Endothelial cell of umbilical vein (primary cell): ENCODE measurements at regions not wholly inside any gene's neighbourhood (a gene's known extent, or its start where the extent isn't known, plus 50 kb on each side); places are given as distances from the start of the nearest gene placed in this dataset.

Experiments used
- BruUV-seq: library from RNA; stranded (reverse); fragments of 400-500 nt; replicated peaks from 2 replicates; lab custom pipeline; 2021; lab: Mats Ljungman, UMichigan
- CTCF ChIA-PET: fragments of 300-600, 350-600 bp; sonication (Branson Sonifier 250); formaldehyde crosslinking; loops from one replicate; lab custom pipeline; 2021; ENCODE audit warnings: antibody characterized with exemption, inconsistent platforms; lab: Charles Lee
- POLR2A ChIA-PET: fragments of 300-600, 350-600 bp; sonication (Branson Sonifier 250); formaldehyde crosslinking; loops from one replicate; lab custom pipeline; 2021; ENCODE audit warnings: antibody characterized with exemption, inconsistent platforms; lab: Charles Lee
- DNase-seq: peaks from one replicate; pipeline ENCODE4 v3.0.0-alpha.2; 2011; ENCODE audit warnings: low read depth, low spot score
- FAIRE-seq: peaks from 2 replicates; lab custom pipeline; 2011; peaks lifted over from hg19 to GRCh38; lab: Jason Lieb, UNC
- H2AFZ ChIP-seq: 2 replicates; pipeline ENCODE4 v1.6.0; 2012; ENCODE audit warnings: low read depth, low read length, control low read depth, inconsistent platforms
- H3K27ac ChIP-seq: 2 replicates; pipeline ENCODE4 v1.5.1; 2011; ENCODE audit warnings: low read depth, mild to moderate bottlenecking, control low read depth, low read length, moderate library complexity; ENCODE audit not compliant: insufficient read depth
- H3K27me3 ChIP-seq, 2 experiments: 2 replicates each; pipeline versions ENCODE4 v1.6.0 to v1.6.1; 2011; ENCODE audit warnings: low read length in 2 of 2, mixed read lengths in 1 of 2; ENCODE audit not compliant: control insufficient read depth in 2 of 2, insufficient read depth in 2 of 2
- H3K36me3 ChIP-seq, 2 experiments: 2 replicates in 1 of 2; 3 replicates in 1 of 2; pipeline ENCODE4 v1.5.1; 2011; ENCODE audit warnings: low read length in 2 of 2, mild to moderate bottlenecking in 1 of 2, moderate library complexity in 1 of 2; ENCODE audit not compliant: control insufficient read depth in 2 of 2, insufficient read depth in 2 of 2; ENCODE audit errors: extremely low read depth in 1 of 2
- H3K4me1 ChIP-seq: 3 replicates; pipeline ENCODE4 v1.5.1; 2011; ENCODE audit warnings: mild to moderate bottlenecking, low read length; ENCODE audit not compliant: control insufficient read depth, insufficient read depth; ENCODE audit errors: extremely low read depth
- H3K4me2 ChIP-seq: 2 replicates; pipeline ENCODE4 v1.6.1; 2011; ENCODE audit warnings: low read length, control low read depth, mixed read lengths; ENCODE audit not compliant: insufficient read depth
- H3K4me3 ChIP-seq, 3 experiments: fragments of 200-600 bp in 1 of 3; sonication (generic), shearing (Covaris generic) in 1 of 3; replicated peaks in 1 of 3; 2 replicates each; pipeline ENCODE4 v1.5.1; 2011 to 2016; ENCODE audit warnings: control low read depth in 3 of 3, low read length in 3 of 3, mild to moderate bottlenecking in 2 of 3, inconsistent platforms in 1 of 3, low read depth in 1 of 3, moderate library complexity in 1 of 3; ENCODE audit not compliant: insufficient read depth in 1 of 3
- H3K79me2 ChIP-seq: 2 replicates; pipeline ENCODE4 v1.6.0; 2012; ENCODE audit warnings: low read length, inconsistent platforms; ENCODE audit not compliant: control insufficient read depth, insufficient read depth
- H3K9ac ChIP-seq: replicated peaks from 2 replicates; pipeline ENCODE3; 2011; ENCODE audit warnings: low read length, control low read depth; ENCODE audit not compliant: insufficient read depth; ENCODE audit errors: extremely low read depth
- H3K9me1 ChIP-seq: replicated peaks from 3 replicates; pipeline ENCODE4 v1.6.0; 2011; ENCODE audit warnings: mild to moderate bottlenecking, low read length; ENCODE audit not compliant: control insufficient read depth, insufficient read depth; ENCODE audit errors: extremely low read depth
- H3K9me3 ChIP-seq: replicated peaks from 2 replicates; pipeline ENCODE4 v1.5.1; 2012; ENCODE audit warnings: low read length, inconsistent platforms; ENCODE audit not compliant: control insufficient read depth, insufficient read depth
- H4K20me1 ChIP-seq: replicated peaks from 2 replicates; pipeline ENCODE3; 2011; ENCODE audit warnings: mild to moderate bottlenecking, low read length; ENCODE audit not compliant: control insufficient read depth, insufficient read depth; ENCODE audit errors: extremely low read depth
- CTCF ChIP-seq, 2 donors: IDR thresholded peaks; 1 replicate in 1 of 2; 2 replicates in 1 of 2; pipeline ENCODE4 v1.5.1; 2011; ENCODE audit warnings: low read length in 2 of 2, mild to moderate bottlenecking in 2 of 2, moderate library complexity in 2 of 2, control low read depth in 1 of 2, inconsistent platforms in 1 of 2, low read depth in 1 of 2; ENCODE audit not compliant: insufficient read depth in 1 of 2; ENCODE audit errors: extremely low read depth in 1 of 2
- EZH2 ChIP-seq: IDR thresholded peaks from 2 replicates; pipeline ENCODE4 v1.6.1; 2012; ENCODE audit warnings: borderline replicate concordance, low read depth, mild to moderate bottlenecking, moderate library complexity, low read length, inconsistent platforms; ENCODE audit not compliant: severe bottlenecking
- FOS ChIP-seq: IDR thresholded peaks from 2 replicates; pipeline ENCODE4 v1.6.1; 2011; ENCODE audit warnings: mild to moderate bottlenecking, low read length, moderate library complexity, borderline replicate concordance; ENCODE audit not compliant: insufficient read depth
- GATA2 ChIP-seq: IDR thresholded peaks from 2 replicates; pipeline ENCODE4 v1.7.0; 2011; ENCODE audit warnings: low read depth, mild to moderate bottlenecking, moderate library complexity, mixed read lengths, low read length; ENCODE audit not compliant: insufficient read length, insufficient read depth
- JUN ChIP-seq: IDR thresholded peaks from 2 replicates; pipeline ENCODE4 v1.6.1; 2011; ENCODE audit warnings: borderline replicate concordance, low read depth; ENCODE audit not compliant: insufficient read length, insufficient read depth
- MAX ChIP-seq: IDR thresholded peaks from 2 replicates; pipeline ENCODE4 v1.6.1; 2011; ENCODE audit not compliant: insufficient read depth, insufficient read length
- MYC ChIP-seq: IDR thresholded peaks from one replicate; pipeline ENCODE4 v1.6.1; 2011; ENCODE audit warnings: mild to moderate bottlenecking, low read depth, low read length
- POLR2A ChIP-seq: IDR thresholded peaks from 2 replicates; pipeline ENCODE4 v1.6.1; 2012; ENCODE audit warnings: low read depth, mild to moderate bottlenecking, control low read depth, low read length
- POLR2AphosphoS5 ChIP-seq: IDR thresholded peaks from 2 replicates; pipeline ENCODE4 v1.6.1; 2012; ENCODE audit warnings: low read depth, mild to moderate bottlenecking, control low read depth, low read length, moderate library complexity; ENCODE audit not compliant: insufficient read depth
- dilution Hi-C: fragments of 300-500 bp; cut with MboI; formaldehyde crosslinking; loops from one replicate; pipeline ENCODE4 v1.15.0; 2019; ENCODE audit warnings: low sequenced_read_pairs; ENCODE audit not compliant: extremely low pct_ligation_motif_present
- intact Hi-C: fragments of 100-400 bp; cut with micrococcal nuclease; formaldehyde crosslinking; loops from one replicate; pipeline ENCODE4 v1.10.0; 2022

- DNase-seq (peak; percentile 25), FAIRE-seq (no peak)
- Histone ChIP-seq H3K4me3 (no peak overlapping the region), H3K27me3 (peaks cover 2% of the 10 kb centered on the region in 2 experiments), H3K4me2 (no peak overlapping the region), H3K79me2 (no peaks in the 10 kb centered on the region), H4K20me1 (no peaks in the 10 kb centered on the region), H3K9me1 (no peaks in the 10 kb centered on the region), H3K9me3 (no peaks in the 10 kb centered on the region), H3K27ac (no peak overlapping the region), H2AFZ (no peak overlapping the region), H3K4me1 (no peaks in the 10 kb centered on the region), H3K36me3 (no peaks in the 10 kb centered on the region), H3K9ac (no peak overlapping the region)
- ChIA-PET CTCF (no interaction called here), POLR2A (no interaction called here)
- dilution Hi-C loops = no loop called here
- BruUV-seq = no TSS peak
- intact Hi-C loops = no loop called here
- no peak for TF ChIP-seq MAX
- TF ChIP-seq MYC = no peak
- TF ChIP-seq POLR2A = no peak
- no peak for TF ChIP-seq GATA2
- no peak for TF ChIP-seq POLR2AphosphoS5
- TF ChIP-seq JUN = no peak
- no peak for TF ChIP-seq CTCF (IDR thresholded peaks at IDR 0.05; ENCODE audit: extremely low read depth in 1 of 2, insufficient read depth in 1 of 2, low read depth in 1 of 2, low read length in 2 of 2)
- TF ChIP-seq FOS = no peak
- no peak for TF ChIP-seq EZH2
Measured at GRCh38 chr16:73228649-73229048, 180.7 kb upstream of the ZFHX3 start.
